Panc1 (cell line): ENCODE measurements at regions not wholly inside any gene's neighbourhood (a gene's known extent, or its start where the extent isn't known, plus 50 kb on each side); places are given as distances from the start of the nearest gene placed in this dataset.

Source experiments
- ATAC-seq: fragments of 200-7000 bp; cut with Tn5 transposase; 2 replicates; pipeline ENCODE4 v1.9.1; 2020; ENCODE audit warnings: mild to moderate bottlenecking, moderate library complexity
- BruUV-seq: library from RNA; stranded (reverse); fragments of 400-500 nt; replicated peaks from 2 replicates; lab custom pipeline; 2021; lab: Mats Ljungman, UMichigan
- CTCF ChIA-PET: fragments of 300-600 bp; sonication (Branson Sonifier 250); formaldehyde crosslinking; loops from one replicate; lab custom pipeline; 2022; ENCODE audit warnings: antibody characterized with exemption; lab: Charles Lee
- POLR2A ChIA-PET: fragments of 300-600 bp; sonication (Branson Sonifier 250); formaldehyde crosslinking; loops from one replicate; lab custom pipeline; 2022; ENCODE audit warnings: antibody characterized with exemption; lab: Charles Lee
- DNase-seq: peaks from one replicate; pipeline ENCODE4 v3.0.0-alpha.2; 2010; ENCODE audit warnings: low read depth, low spot score
- H3K27ac ChIP-seq: 2 replicates; pipeline ENCODE4 v1.5.1; 2011; ENCODE audit warnings: mild to moderate bottlenecking, low read length, inconsistent platforms
- H3K27me3 ChIP-seq: fragments of 200-500 bp; sonication (Bioruptor generic); 2 replicates; pipeline ENCODE4 v1.6.0; 2014; ENCODE audit warnings: low read length, inconsistent platforms; ENCODE audit not compliant: control insufficient read depth, insufficient read depth
- H3K36me3 ChIP-seq: fragments of 200-500 bp; sonication (Bioruptor generic); 2 replicates; pipeline ENCODE4 v1.5.1; 2014; ENCODE audit warnings: inconsistent platforms, mild to moderate bottlenecking, low read length, moderate library complexity; ENCODE audit not compliant: control insufficient read depth, insufficient read depth
- H3K4me1 ChIP-seq: 2 replicates; pipeline ENCODE4 v1.5.1; 2011; ENCODE audit warnings: inconsistent platforms, mild to moderate bottlenecking, low read length, moderate library complexity; ENCODE audit not compliant: control insufficient read depth, insufficient read depth
- H3K4me3 ChIP-seq, 2 experiments: 2 replicates each; pipeline ENCODE4 v1.5.1; 2011 to 2012; ENCODE audit warnings: low read depth in 2 of 2, low read length in 2 of 2, mild to moderate bottlenecking in 2 of 2, inconsistent platforms in 1 of 2, moderate library complexity in 1 of 2
- H3K9me3 ChIP-seq: fragments of 200-500 bp; sonication (Bioruptor generic); 2 replicates; pipeline ENCODE4 v1.5.1; 2014; ENCODE audit warnings: low read depth, mild to moderate bottlenecking, inconsistent platforms, low read length, moderate library complexity; ENCODE audit not compliant: control insufficient read depth, insufficient read depth
- CTCF ChIP-seq: fragments of 450-650 bp; IDR thresholded peaks from 2 replicates; pipeline ENCODE4 v1.5.1; 2017; ENCODE audit warnings: mild to moderate bottlenecking
- POLR2AphosphoS5 ChIP-seq: IDR thresholded peaks from 2 replicates; pipeline ENCODE4 v1.6.1; 2012; ENCODE audit warnings: mild to moderate bottlenecking, low read depth, low read length, moderate library complexity
- SIN3A ChIP-seq: IDR thresholded peaks from 2 replicates; pipeline ENCODE4 v1.6.1; 2012; ENCODE audit warnings: low read depth, mild to moderate bottlenecking, low read length, moderate library complexity, borderline replicate concordance; ENCODE audit not compliant: insufficient read depth
- TCF7L2 ChIP-seq: IDR thresholded peaks from 2 replicates; pipeline ENCODE4 v1.6.1; 2011; ENCODE audit warnings: mild to moderate bottlenecking, low read depth, low read length, inconsistent platforms
- in situ Hi-C: cut with HindIII; loops from 2 replicates; pipeline ENCODE4 v1.10.0; 2016; ENCODE audit warnings: low sequenced_read_pairs, low pct_unique_long_range_greater_than_20kb
- intact Hi-C: fragments of 100-400 bp; cut with micrococcal nuclease; formaldehyde crosslinking; loops from one replicate; pipeline ENCODE4 v1.10.0; 2022; ENCODE audit not compliant: unreplicated experiment
- TF ChIP-seq, protein P1 (sequence below), 2 experiments: IDR thresholded peaks; 2 replicates each; pipeline ENCODE4 v1.6.1; 2011 to 2012; ENCODE audit warnings: low read depth in 2 of 2, control low read depth in 1 of 2, low read length in 1 of 2, mild to moderate bottlenecking in 1 of 2, moderate library complexity in 1 of 2; ENCODE audit not compliant: insufficient read depth in 1 of 2

- BruUV-seq, result no TSS peak
- DNase-seq (no peak), ATAC-seq (no peak)
- Histone ChIP-seq H3K36me3 (no peaks in the 10 kb centered on the region), H3K9me3 (no peaks in the 10 kb centered on the region), H3K4me1 (no peaks in the 10 kb centered on the region), H3K4me3 (no peak overlapping the region), H3K27ac (no peak overlapping the region), H3K27me3 (no peaks in the 10 kb centered on the region)
- in situ Hi-C loops, result no loop called here
- POLR2A ChIA-PET, result no interaction called here
- intact Hi-C loops, result loop anchor here (10.0 kb wide), 1 partner anchor 290 kb away; no protein-coding TSS in a partner anchor
- TF ChIP-seq SIN3A, result no peak
- TF ChIP-seq CTCF, result peak; percentile 46
- CTCF ChIA-PET, result no interaction called here
These were observed 357.7 kb downstream of the OTOL1 start for GRCh38 chr3:161854232-161854771.

GRCh38 chr3:161859057-161859456, 362.4 kb downstream of the OTOL1 start:
- ChIA-PET CTCF (no interaction called here), POLR2A (no interaction called here)
- TF ChIP-seq TCF7L2, result no peak
- no peak for TF ChIP-seq CTCF
- no peak for TF ChIP-seq SIN3A
- TF ChIP-seq, protein P1, sequence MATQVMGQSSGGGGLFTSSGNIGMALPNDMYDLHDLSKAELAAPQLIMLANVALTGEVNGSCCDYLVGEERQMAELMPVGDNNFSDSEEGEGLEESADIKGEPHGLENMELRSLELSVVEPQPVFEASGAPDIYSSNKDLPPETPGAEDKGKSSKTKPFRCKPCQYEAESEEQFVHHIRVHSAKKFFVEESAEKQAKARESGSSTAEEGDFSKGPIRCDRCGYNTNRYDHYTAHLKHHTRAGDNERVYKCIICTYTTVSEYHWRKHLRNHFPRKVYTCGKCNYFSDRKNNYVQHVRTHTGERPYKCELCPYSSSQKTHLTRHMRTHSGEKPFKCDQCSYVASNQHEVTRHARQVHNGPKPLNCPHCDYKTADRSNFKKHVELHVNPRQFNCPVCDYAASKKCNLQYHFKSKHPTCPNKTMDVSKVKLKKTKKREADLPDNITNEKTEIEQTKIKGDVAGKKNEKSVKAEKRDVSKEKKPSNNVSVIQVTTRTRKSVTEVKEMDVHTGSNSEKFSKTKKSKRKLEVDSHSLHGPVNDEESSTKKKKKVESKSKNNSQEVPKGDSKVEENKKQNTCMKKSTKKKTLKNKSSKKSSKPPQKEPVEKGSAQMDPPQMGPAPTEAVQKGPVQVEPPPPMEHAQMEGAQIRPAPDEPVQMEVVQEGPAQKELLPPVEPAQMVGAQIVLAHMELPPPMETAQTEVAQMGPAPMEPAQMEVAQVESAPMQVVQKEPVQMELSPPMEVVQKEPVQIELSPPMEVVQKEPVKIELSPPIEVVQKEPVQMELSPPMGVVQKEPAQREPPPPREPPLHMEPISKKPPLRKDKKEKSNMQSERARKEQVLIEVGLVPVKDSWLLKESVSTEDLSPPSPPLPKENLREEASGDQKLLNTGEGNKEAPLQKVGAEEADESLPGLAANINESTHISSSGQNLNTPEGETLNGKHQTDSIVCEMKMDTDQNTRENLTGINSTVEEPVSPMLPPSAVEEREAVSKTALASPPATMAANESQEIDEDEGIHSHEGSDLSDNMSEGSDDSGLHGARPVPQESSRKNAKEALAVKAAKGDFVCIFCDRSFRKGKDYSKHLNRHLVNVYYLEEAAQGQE (IDR thresholded peaks at IDR 0.05; ENCODE audit: insufficient read depth in 1 of 2, low read depth in 2 of 2, low read length in 1 of 2), result no peak
- TF ChIP-seq POLR2AphosphoS5, result no peak
- H3K27ac ChIP-seq, result no peak overlapping the region
- no peaks in the 10 kb centered on the region for H3K36me3 ChIP-seq
- no peak for ATAC-seq
- no TSS peak for BruUV-seq
- no peak for DNase-seq
- H3K9me3 ChIP-seq, result no peaks in the 10 kb centered on the region
- intact Hi-C loops (loop anchor here (10.0 kb wide), 1 partner anchor 294 kb away; no protein-coding TSS in a partner anchor), in situ Hi-C loops (no loop called here)
- H3K27me3 ChIP-seq, result no peaks in the 10 kb centered on the region
- H3K4me1 ChIP-seq, result no peaks in the 10 kb centered on the region
- H3K4me3 ChIP-seq, result no peak overlapping the region
